GM12891 (cell line): ENCODE measurements at regions not wholly inside any gene's neighbourhood (a gene's known extent, or its start where the extent isn't known, plus 50 kb on each side); places are given as distances from the start of the nearest gene placed in this dataset.

Source experiments
- DNase-seq: peaks from one replicate; pipeline ENCODE4 v3.0.0; 2011; ENCODE audit warnings: low spot score; ENCODE audit not compliant: insufficient read length
- FAIRE-seq: peaks from 2 replicates; lab custom pipeline; 2011; peaks lifted over from hg19 to GRCh38; lab: Jason Lieb, UNC
- PAX5 ChIP-seq: IDR thresholded peaks from 2 replicates; pipeline ENCODE4 v1.6.1; 2011; ENCODE audit warnings: low read length, moderate library complexity, mild to moderate bottlenecking; ENCODE audit not compliant: insufficient read depth, severe bottlenecking
- POLR2A ChIP-seq: IDR thresholded peaks from 2 replicates; pipeline ENCODE4 v1.6.1; 2011; ENCODE audit warnings: low read depth, low read length, control low read depth
- POLR2AphosphoS5 ChIP-seq: IDR thresholded peaks from 2 replicates; pipeline ENCODE4 v1.6.1; 2011; ENCODE audit warnings: low read depth, low read length, control low read depth
- POU2F2 ChIP-seq: IDR thresholded peaks from 2 replicates; pipeline ENCODE4 v1.6.1; 2011; ENCODE audit warnings: low read depth, mild to moderate bottlenecking, control low read depth, low read length, moderate library complexity
- SPI1 ChIP-seq: IDR thresholded peaks from 2 replicates; pipeline ENCODE4 v1.6.1; 2011; ENCODE audit warnings: low read depth, low read length, control low read depth
- TAF1 ChIP-seq: IDR thresholded peaks from 2 replicates; pipeline ENCODE4 v1.6.1; 2011; ENCODE audit warnings: low read depth, low read length, control low read depth

DNA sequence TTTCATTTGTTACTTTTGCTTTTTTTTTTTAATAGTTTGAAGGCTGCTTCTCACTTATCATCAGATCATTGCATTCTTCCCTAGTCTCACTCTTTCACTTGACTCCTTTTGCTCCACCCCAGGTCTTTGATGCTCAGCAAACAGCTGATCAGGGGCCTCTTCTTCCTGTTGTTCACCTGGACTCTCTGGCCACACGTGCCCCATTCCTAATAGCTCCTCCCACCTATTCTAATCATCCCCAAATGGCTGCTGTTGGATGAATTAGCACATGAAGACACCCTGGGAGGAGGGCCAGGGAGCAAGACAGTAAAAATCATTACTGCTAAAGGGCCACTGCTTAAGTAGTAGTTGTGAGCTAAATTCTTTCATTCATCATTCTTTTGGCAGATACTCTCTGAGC, 119.5 kb downstream of the MAB21L3 start:
- TF ChIP-seq SPI1 (no peak), POU2F2 (no peak), TAF1 (no peak), PAX5 (no peak), POLR2A (no peak), POLR2AphosphoS5 (no peak)
- DNase-seq (no peak), FAIRE-seq (no peak)

DNA sequence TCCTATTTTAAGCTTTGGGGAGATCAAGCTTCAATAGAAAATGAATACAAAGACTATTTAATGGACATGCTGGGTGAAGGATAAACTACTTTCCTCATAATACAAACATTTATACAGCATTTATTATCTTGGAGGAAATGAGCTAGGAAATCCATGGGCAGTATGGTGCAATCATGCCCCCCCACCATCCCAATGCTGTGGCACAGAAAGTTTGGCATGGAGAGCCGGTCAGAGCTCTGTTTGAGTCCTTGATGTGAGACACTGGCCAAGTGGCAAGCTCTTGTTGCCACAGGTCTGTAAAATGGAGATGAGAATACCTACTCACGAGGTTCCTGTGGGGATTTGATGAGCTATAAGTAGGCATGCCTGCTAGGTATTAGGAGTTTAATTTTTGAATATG, 120.6 kb downstream of the MAB21L3 start:
- DNase-seq = no peak
- TF ChIP-seq POU2F2 (no peak), POLR2AphosphoS5 (no peak), TAF1 (no peak), SPI1 (no peak), POLR2A (no peak)
- FAIRE-seq = no peak

DNA sequence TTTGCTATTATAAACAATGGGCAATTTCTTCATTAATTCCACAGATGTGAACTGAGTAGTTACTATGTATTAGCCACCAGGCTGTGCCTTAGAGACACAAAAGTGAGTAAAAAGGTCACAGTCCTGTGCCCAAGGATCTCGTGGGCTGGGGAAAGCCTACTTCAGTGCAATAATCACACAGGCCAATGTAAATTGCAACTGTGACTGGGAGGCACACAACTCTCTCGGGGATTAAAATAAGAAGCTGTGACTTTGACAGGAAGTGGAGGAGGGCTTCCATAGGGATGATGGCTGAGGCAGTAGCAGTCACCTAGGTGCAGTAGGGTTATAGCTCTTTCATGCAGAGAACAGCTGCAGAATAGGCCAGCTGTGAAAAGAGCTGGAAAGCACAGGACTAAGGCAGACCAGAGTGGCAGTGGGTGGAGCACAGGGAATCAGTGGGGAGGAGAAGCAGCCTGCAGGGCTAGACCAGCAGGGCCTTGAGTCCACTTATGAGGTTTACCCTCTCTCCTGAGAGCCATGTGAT, 121.9 kb downstream of the MAB21L3 start:
- no peak for DNase-seq

DNA sequence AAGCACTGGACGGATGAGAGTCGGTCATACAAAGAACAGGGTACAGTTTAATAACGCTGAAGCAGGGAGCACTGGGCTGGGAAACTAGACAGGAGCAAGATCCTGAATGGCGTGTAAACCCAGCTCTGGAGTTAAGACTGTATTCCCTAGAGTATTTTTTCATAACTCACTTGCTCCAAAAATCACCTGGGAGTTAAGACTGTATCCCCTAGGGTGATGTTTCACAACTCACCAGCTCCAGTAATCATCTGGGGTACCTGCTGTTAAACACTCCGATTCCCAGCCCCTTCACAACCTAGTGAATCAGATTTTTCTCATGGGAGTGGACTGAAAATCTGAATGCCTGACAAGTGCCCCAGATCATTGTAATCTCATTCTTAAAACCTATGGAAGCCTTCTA, 123.2 kb downstream of the MAB21L3 start:
- no peak for TF ChIP-seq TAF1
- DNase-seq = no peak

More for the DNA sequence above, 121.9 kb downstream of the MAB21L3 start:
- TF ChIP-seq TAF1 (no peak), PAX5 (no peak), POU2F2 (no peak), POLR2AphosphoS5 (no peak), POLR2A (no peak), SPI1 (no peak)
- FAIRE-seq = no peak

DNA sequence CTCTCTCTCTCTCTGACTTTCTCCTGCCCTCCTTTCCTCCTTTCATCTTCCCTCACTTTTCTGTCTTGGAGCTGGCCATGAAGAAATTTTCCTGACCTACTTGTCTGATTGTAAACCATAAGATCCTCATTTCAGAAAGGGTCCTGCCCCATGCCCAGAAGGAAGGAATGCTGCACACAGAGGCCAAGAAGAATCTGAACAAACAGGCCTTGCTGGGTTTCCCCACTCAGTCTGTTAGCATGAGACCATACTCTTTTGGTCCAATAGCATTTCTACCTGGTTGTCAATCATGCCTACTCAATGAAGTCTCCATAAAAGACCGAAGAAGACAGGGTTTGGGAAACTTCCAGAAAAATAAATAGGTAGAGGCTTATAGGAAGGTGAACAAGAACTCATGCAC, 128.7 kb downstream of the MAB21L3 start:
- TF ChIP-seq TAF1 (no peak), PAX5 (no peak), POLR2A (no peak)
- FAIRE-seq = no peak
- DNase-seq = no peak

More for the DNA sequence above, 123.2 kb downstream of the MAB21L3 start:
- FAIRE-seq = no peak

DNA sequence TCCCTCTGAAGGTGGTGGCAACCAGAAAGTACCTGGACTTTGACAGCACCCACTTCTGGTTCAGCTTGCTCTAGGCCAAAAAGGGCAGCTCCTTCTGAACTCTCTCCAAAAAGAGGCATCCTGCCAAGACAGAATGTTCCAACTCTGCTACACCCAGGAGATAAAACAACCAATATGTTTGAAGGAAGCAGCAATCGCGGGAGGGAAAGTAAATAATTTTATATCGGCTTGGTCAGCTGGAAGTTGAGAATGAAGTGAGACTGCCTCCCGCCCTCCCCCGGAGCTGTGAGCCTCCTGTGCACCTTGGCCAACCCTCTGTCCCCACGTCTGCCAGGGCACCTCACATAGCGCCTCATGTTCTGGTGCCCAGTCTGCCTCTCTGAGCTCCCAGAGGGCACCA, 130.3 kb upstream of the ATP1A1 start:
- TF ChIP-seq PAX5 = no peak
- no peak for TF ChIP-seq POLR2A
- no peak for TF ChIP-seq TAF1
- no peak for TF ChIP-seq SPI1
- no peak for TF ChIP-seq POLR2AphosphoS5
- no peak for TF ChIP-seq POU2F2
- DNase-seq (no peak), FAIRE-seq (no peak)

DNA sequence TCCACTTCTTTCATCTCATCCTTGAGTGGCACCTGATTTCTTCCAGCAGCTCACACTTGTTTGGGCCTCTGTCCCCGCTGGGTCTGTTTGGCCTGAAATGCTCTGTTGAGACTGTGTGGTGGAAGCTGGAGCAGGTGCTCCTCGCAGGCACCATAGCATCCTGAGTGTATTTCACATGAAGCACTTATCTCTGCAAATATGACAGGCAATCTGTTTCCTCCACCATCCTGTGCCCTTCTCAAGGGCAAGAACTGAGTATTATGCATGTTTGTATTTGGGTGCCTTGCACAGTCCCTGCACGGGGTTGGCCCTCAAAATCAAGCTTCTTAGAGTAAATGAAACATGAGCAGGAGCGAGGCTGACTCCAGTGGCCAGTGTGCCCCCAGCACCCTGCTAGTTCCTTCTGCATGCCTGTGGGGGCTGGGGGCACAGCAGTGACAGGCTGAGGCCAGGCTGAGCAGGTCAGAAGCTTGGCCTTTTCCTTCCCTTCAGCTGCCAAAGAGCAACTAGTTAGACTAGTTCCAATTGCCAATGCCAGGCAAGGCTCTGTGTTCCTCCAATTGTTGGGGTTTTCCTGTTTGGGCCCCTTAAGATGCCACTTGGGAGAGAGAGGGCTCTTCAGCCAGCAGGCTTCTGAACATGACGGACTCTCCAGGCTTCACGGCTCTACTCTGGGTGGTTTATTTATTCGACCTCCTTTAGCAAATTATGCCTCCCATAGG, 129.6 kb upstream of the ATP1A1 start:
- TF ChIP-seq SPI1 (no peak), TAF1 (no peak), POLR2A (no peak)
- DNase-seq = no peak
- FAIRE-seq = no peak

DNA sequence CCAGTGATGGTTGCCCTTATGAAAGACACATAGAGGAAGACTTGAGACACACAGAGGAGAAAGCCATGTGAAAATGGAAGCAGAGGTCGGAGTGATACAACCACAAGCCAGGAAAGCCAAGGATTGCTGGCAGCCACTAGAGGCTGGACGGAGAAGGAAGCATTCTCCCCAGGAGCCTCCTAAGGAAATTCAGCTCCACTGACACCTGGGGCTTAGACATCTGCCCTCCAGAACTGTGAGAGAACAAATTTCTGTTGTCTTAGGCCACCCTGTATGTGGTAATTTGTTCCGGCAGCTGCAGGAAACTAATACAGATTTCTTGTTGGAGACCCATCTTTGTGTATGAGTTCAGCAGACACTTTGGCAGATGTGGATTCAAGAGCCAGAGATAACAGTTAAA, 126.9 kb upstream of the ATP1A1 start:
- FAIRE-seq (no peak), DNase-seq (no peak)
- no peak for TF ChIP-seq PAX5
- TF ChIP-seq POLR2AphosphoS5 = no peak
- no peak for TF ChIP-seq TAF1

DNA sequence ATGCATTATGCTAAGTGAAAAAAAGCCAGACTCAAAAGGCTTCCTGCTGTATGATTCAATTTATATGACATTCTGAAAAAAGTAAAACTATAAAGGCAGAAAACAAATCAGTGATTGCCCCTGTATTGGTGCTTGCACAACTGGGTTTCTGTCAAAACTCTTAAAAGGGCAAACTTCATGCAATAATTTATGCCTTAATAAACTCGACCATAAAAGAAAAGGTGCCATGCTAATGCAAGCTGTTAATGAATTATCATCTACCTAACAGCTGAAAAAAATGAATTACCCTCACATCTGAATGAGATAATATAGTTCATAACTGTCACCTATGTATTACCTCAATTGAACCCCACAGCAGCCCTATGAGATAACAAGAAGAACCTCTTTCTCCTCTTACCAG, 120.8 kb upstream of the ATP1A1 start:
- TF ChIP-seq POLR2AphosphoS5 = no peak
- TF ChIP-seq POU2F2 = no peak
- TF ChIP-seq SPI1 = no peak
- TF ChIP-seq POLR2A = no peak
- no peak for TF ChIP-seq PAX5
- TF ChIP-seq TAF1 = no peak
- no peak for FAIRE-seq

DNA sequence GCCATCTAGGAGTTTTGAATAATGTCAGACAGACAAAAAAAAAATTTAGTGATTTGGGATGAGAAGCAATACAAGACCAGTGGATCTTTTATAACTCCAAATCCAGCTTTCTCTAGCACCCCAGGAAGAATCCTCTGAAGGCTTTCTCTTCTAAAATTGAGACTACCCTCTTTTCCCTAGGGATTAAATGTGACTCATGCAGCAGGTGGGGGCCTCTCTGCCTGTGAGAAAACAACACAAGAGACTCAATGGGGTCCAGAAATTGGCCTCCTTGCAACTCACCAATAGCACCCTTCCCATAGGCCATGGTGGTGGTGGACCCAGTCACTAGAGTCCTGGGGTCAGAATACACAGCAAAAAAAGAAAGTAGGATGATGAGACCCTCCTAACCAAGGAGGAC, 120.3 kb upstream of the ATP1A1 start:
- no peak for FAIRE-seq
- TF ChIP-seq POLR2A = no peak
- no peak for TF ChIP-seq PAX5
- no peak for TF ChIP-seq TAF1
- no peak for TF ChIP-seq POLR2AphosphoS5
- no peak for TF ChIP-seq SPI1
- TF ChIP-seq POU2F2 = no peak
- DNase-seq = no peak

More for the DNA sequence above, 120.8 kb upstream of the ATP1A1 start:
- DNase-seq = no peak
